ENCODE measurements at regions not wholly inside any gene's neighbourhood (a gene's known extent, or its start where the extent isn't known, plus 50 kb on each side); places are given as distances from the start of the nearest gene placed in this dataset.

DNA sequence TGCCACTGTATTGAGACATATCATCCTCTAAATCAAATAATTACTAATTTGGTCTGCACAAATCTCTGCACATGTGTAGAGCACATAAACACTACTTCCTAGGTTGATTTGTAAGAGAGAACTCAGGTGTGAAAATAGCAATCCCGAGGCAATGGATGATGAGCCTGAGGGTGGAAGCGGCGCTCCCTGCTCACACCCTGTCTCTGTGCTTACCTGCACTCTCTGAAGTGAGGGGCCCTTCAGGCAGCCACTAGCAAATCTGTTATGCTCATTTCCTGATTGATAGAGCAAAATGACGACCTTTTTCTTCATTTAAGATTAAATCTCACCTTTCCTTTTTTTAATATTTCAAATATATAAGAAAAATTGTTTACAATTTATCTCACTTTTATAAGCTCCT is 1995.7 kb upstream of the AGA start:
- TF ChIP-seq RCOR1 (IDR thresholded peaks at IDR 0.05; ENCODE audit: insufficient replicate concordance, low read length) (no peak), CHD1 (IDR thresholded peaks at IDR 0.05; ENCODE audit: low read depth, low read length) (no peak), FOS (IDR thresholded peaks at IDR 0.05; ENCODE audit: low read depth, low read length) (no peak), RFX5 (IDR thresholded peaks at IDR 0.05; ENCODE audit: low read depth, low read length) (no peak), BHLHE40 (IDR thresholded peaks at IDR 0.05; ENCODE audit: low read depth, low read length) (no peak), SMC3 (IDR thresholded peaks at IDR 0.05; ENCODE audit: low read depth, low read length) (no peak), MAFK (IDR thresholded peaks at IDR 0.05; ENCODE audit: low read depth, low read length) (no peak), POLR2A (IDR thresholded peaks at IDR 0.05; ENCODE audit: low read depth, low read length) (no peak), NFE2L2 (IDR thresholded peaks at IDR 0.05; ENCODE audit: low read depth, low read length) (no peak), CEBPB (IDR thresholded peaks at IDR 0.05; ENCODE audit: low read depth, low read length) (no peak), MXI1 (IDR thresholded peaks at IDR 0.05; ENCODE audit: borderline replicate concordance, low read depth, low read length) (no peak), RAD21 (IDR thresholded peaks at IDR 0.05; ENCODE audit: low read length) (no peak), MAZ (IDR thresholded peaks at IDR 0.05; ENCODE audit: borderline replicate concordance, low read depth, low read length) (no peak)
- TF ChIP-seq, protein P1, sequence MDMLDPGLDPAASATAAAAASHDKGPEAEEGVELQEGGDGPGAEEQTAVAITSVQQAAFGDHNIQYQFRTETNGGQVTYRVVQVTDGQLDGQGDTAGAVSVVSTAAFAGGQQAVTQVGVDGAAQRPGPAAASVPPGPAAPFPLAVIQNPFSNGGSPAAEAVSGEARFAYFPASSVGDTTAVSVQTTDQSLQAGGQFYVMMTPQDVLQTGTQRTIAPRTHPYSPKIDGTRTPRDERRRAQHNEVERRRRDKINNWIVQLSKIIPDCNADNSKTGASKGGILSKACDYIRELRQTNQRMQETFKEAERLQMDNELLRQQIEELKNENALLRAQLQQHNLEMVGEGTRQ (IDR thresholded peaks at IDR 0.05; ENCODE audit: low read depth, low read length), result no peak
- TF ChIP-seq, protein P2, sequence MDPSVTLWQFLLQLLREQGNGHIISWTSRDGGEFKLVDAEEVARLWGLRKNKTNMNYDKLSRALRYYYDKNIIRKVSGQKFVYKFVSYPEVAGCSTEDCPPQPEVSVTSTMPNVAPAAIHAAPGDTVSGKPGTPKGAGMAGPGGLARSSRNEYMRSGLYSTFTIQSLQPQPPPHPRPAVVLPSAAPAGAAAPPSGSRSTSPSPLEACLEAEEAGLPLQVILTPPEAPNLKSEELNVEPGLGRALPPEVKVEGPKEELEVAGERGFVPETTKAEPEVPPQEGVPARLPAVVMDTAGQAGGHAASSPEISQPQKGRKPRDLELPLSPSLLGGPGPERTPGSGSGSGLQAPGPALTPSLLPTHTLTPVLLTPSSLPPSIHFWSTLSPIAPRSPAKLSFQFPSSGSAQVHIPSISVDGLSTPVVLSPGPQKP (IDR thresholded peaks at IDR 0.05; ENCODE audit: borderline replicate concordance, low read depth, low read length), result no peak
- TF ChIP-seq, protein P3, sequence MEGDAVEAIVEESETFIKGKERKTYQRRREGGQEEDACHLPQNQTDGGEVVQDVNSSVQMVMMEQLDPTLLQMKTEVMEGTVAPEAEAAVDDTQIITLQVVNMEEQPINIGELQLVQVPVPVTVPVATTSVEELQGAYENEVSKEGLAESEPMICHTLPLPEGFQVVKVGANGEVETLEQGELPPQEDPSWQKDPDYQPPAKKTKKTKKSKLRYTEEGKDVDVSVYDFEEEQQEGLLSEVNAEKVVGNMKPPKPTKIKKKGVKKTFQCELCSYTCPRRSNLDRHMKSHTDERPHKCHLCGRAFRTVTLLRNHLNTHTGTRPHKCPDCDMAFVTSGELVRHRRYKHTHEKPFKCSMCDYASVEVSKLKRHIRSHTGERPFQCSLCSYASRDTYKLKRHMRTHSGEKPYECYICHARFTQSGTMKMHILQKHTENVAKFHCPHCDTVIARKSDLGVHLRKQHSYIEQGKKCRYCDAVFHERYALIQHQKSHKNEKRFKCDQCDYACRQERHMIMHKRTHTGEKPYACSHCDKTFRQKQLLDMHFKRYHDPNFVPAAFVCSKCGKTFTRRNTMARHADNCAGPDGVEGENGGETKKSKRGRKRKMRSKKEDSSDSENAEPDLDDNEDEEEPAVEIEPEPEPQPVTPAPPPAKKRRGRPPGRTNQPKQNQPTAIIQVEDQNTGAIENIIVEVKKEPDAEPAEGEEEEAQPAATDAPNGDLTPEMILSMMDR (conservative IDR thresholded peaks at IDR 0.05; ENCODE audit: low read depth, low read length), result no peak
- Histone ChIP-seq H3K4ac (ENCODE audit: low read depth, low read length) (no peak overlapping the region), H3K9me3 (ENCODE audit: control insufficient read depth, insufficient read depth, low read length) (no peaks in the 10 kb centered on the region), H3K27ac (ENCODE audit: insufficient read depth, low read length) (no peak overlapping the region), H3K23ac (ENCODE audit: low read depth, low read length) (no peak overlapping the region), H2BK15ac (ENCODE audit: low read depth, low read length) (no peak overlapping the region), H3K27me3 (ENCODE audit: control insufficient read depth, insufficient read depth, low read length) (no peaks in the 10 kb centered on the region), H3K36me3 (ENCODE audit: control insufficient read depth, insufficient read depth, low read length) (no peaks in the 10 kb centered on the region), H2BK20ac (ENCODE audit: low read depth, low read length) (no peak overlapping the region), H3K9ac (ENCODE audit: low read depth, low read length) (no peak overlapping the region), H2AK9ac (replicated peaks; ENCODE audit: low read depth, low read length, poor library complexity) (no peak overlapping the region), H2AK5ac (ENCODE audit: low read depth, low read length) (no peak overlapping the region), H2BK120ac (ENCODE audit: low read depth, low read length) (no peak overlapping the region), H3K4me2 (ENCODE audit: low read depth, low read length) (no peak overlapping the region), H4K20me1 (ENCODE audit: insufficient read depth, low read length) (no peaks in the 10 kb centered on the region), H4K5ac (ENCODE audit: low read depth, low read length) (no peak overlapping the region), H2AFZ (replicated peaks; ENCODE audit: low read length, poor library complexity) (no peak overlapping the region), H4K91ac (ENCODE audit: insufficient read depth, low read depth, low read length) (no peak overlapping the region), H3K56ac (ENCODE audit: extremely low read depth, insufficient read depth, low read length) (no peak overlapping the region), H3K4me1 (ENCODE audit: control insufficient read depth, insufficient read depth, low read length) (no peaks in the 10 kb centered on the region), H2BK5ac (ENCODE audit: low read depth, low read length, poor library complexity, severe bottlenecking) (no peak overlapping the region), H3K4me3 (ENCODE audit: insufficient read depth, low read depth, low read length) (no peak overlapping the region), H3K9me1 (ENCODE audit: insufficient read depth, low read length) (no peaks in the 10 kb centered on the region), H3K18ac (ENCODE audit: low read depth, low read length) (no peak overlapping the region), H4K8ac (ENCODE audit: low read depth in 2 of 2, low read length in 2 of 2) (no peak overlapping the region), H3K79me1 (ENCODE audit: low read depth in 1 of 2, low read length in 2 of 2) (no peaks in the 10 kb centered on the region), H3K14ac (replicated peaks; ENCODE audit: low read depth, low read length) (no peak overlapping the region)
- ATAC-seq (ENCODE audit: low read depth), result no peak
- CTCF ChIA-PET, result no interaction called here
- intact Hi-C loops (cut with micrococcal nuclease), result no loop called here
- 90% methylated on average over 2 of the region's 4 CpGs; no CpG with 5 or more reads in 1 of the 2 experiments for WGBS, 2 experiments (ENCODE audit: extremely low coverage in 2 of 2, insufficient read length in 1 of 2)
- in situ Hi-C loops (cut with MboI; ENCODE audit: low sequenced_read_pairs), result no loop called here
- POLR2A ChIA-PET (ENCODE audit: unreplicated experiment), result no interaction called here
- DNase-seq, result no peak
- no TSS peak for BruUV-seq (replicated peaks)
- dilution Hi-C loops (cut with HindIII; ENCODE audit: low sequenced_read_pairs, unreplicated experiment), result no loop called here

Measured in IMR-90 (cell line).